ENCODE measurements at regions not wholly inside any gene's neighbourhood (a gene's known extent, or its start where the extent isn't known, plus 50 kb on each side); places are given as distances from the start of the nearest gene placed in this dataset.
A peak's percentile ranks its signal among the peaks of the same experiment; 100 is the strongest.

DNA sequence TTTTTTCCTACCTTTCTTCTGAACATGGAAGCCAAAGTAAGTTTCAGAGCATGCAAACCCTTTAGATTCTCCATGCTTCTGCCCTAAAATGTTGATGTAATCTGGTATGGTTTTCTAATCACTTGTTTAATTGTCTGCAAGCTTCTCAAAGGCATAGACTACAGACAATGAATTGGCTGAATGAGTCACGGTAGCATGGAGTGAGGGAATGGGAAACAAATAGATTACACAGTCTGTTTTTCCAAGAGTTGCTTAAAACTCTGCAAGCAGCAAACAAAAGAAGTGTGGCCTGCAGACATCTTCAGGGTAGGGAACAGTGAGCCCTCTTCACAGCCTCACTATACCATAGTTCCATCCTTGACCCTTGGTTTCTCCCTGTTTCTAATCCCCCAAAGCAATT, 326.0 kb downstream of the BARHL2 start:
- no peak overlapping the region for H3K4me3 ChIP-seq
- H3K9me3 ChIP-seq, result no peaks in the 10 kb centered on the region
- intact Hi-C loops (cut with DNase I), result no loop called here
- TF ChIP-seq, protein P1, sequence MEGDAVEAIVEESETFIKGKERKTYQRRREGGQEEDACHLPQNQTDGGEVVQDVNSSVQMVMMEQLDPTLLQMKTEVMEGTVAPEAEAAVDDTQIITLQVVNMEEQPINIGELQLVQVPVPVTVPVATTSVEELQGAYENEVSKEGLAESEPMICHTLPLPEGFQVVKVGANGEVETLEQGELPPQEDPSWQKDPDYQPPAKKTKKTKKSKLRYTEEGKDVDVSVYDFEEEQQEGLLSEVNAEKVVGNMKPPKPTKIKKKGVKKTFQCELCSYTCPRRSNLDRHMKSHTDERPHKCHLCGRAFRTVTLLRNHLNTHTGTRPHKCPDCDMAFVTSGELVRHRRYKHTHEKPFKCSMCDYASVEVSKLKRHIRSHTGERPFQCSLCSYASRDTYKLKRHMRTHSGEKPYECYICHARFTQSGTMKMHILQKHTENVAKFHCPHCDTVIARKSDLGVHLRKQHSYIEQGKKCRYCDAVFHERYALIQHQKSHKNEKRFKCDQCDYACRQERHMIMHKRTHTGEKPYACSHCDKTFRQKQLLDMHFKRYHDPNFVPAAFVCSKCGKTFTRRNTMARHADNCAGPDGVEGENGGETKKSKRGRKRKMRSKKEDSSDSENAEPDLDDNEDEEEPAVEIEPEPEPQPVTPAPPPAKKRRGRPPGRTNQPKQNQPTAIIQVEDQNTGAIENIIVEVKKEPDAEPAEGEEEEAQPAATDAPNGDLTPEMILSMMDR (IDR thresholded peaks at IDR 0.05), result no peak
- WGBS, 3 donors, result 31 to 54% (median 39%) methylated on average over 1 of the region's 1 CpG
- no peak for DNase-seq
- H3K4me1 ChIP-seq, result no peaks in the 10 kb centered on the region
- no peaks in the 10 kb centered on the region for H3K36me3 ChIP-seq (ENCODE audit: insufficient read depth in 1 of 2, low read depth in 1 of 2)
- no peak overlapping the region for H3K27ac ChIP-seq
- H3K27me3 ChIP-seq (ENCODE audit: insufficient read depth in 3 of 3, low read length in 2 of 3), result no peaks in the 10 kb centered on the region
- ATAC-seq, result no peak

DNA sequence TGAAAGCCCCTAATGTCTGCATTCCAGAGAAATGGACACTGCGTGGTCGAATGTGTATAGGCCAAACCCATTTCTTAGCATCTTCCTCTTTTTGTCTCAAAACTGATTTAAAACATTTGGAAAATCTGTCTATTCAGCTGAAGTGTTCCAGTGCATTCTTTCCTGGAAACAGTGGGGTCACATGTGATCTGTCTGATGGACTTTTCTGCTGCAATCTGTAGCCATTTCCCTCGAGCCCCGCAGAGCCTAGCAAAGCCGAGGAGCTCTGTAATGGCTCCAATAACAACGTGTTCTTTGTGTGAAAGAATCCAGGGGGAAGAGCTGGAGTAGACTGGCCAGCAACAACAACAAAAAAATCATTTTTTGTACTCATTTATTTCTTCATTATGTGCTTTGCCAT, 329.3 kb downstream of the BARHL2 start:
- Histone ChIP-seq H3K4me1 (no peaks in the 10 kb centered on the region), H3K27me3 (ENCODE audit: insufficient read depth in 3 of 3, low read length in 2 of 3) (no peaks in the 10 kb centered on the region), H3K36me3 (ENCODE audit: insufficient read depth in 1 of 2, low read depth in 1 of 2) (no peaks in the 10 kb centered on the region), H3K27ac (no peak overlapping the region), H3K4me3 (no peak overlapping the region), H3K9me3 (no peaks in the 10 kb centered on the region)
- no peak for DNase-seq
- intact Hi-C loops (cut with DNase I), result no loop called here
- WGBS, 3 donors, result 31 to 37% (median 35%) methylated on average over 6 of the region's 6 CpGs
- TF ChIP-seq, protein P1 (IDR thresholded peaks at IDR 0.05), result no peak
- no peak for ATAC-seq

DNA sequence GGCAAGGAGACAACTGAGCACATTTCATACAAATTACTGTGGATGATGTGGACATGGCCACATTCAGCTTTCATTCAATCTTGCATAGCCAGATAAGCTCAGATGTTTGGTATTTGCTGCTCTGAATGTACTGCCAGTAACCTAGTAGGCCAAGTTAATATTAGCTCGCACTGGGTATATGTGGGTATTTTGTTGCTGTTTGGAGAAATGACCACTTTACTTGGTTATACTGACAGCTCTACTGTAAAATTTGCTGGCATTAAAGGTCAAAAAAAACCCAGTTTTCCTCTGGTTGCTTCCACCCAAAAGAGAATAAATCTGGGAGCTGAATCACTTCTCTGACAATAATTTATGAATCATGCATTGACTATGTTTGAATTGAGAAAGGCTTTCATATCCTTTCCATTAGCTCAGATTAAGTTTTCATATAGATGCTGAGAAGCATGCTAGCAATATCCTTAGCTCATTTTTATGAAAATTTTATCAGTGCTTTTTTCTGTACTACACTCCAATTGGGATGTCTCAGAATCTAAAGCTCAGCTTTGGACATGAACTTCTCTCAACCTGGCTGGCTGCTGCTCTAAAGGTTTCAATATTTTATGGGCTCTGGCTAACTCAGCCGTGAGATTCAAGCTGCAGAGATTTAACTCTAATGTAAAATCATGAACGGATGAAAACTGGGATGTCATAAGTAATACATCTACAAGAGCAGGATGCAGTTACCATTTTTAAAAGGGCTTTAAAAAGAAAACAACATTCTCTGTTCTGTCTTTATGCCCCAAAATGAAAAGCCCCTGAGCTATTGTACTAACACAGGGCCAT, 330.0 kb downstream of the BARHL2 start:
- no peaks in the 10 kb centered on the region for H3K4me1 ChIP-seq
- TF ChIP-seq, protein P1 (IDR thresholded peaks at IDR 0.05), result no peak
- peak in 3 of 4 donors; percentile 43 to 51 (median 46) for ATAC-seq
- H3K9me3 ChIP-seq, result no peaks in the 10 kb centered on the region
- DNase-seq, result no peak
- WGBS, 3 donors, result 26 to 30% (median 29%) methylated on average over 3 of the region's 3 CpGs
- H3K27me3 ChIP-seq (ENCODE audit: insufficient read depth in 3 of 3, low read length in 2 of 3), result no peaks in the 10 kb centered on the region
- no peaks in the 10 kb centered on the region for H3K36me3 ChIP-seq (ENCODE audit: insufficient read depth in 1 of 2, low read depth in 1 of 2)
- H3K27ac ChIP-seq, result no peak overlapping the region
- H3K4me3 ChIP-seq, result no peak overlapping the region
- intact Hi-C loops (cut with DNase I), result no loop called here

DNA sequence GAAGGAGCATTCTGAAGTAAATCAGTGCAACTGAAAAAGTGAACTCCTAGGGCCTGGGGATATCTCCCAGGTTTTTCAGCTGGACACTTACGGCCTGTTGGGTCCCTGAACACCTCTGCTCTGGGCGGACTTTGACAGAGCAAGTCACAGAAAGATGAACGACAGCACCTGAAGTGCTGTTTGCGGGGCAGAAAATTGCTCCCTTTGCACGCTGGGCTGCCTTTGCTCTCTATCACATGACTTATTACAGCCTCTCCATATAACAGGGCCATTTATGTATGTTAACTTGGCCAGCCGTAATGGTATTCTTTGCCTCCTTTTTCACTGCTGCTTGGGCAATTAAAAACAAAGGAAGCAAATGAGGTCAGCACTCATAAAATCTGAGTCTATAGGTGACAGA, 332.9 kb downstream of the BARHL2 start:
- no peaks in the 10 kb centered on the region for H3K27me3 ChIP-seq (ENCODE audit: insufficient read depth in 3 of 3, low read length in 2 of 3)
- no peaks in the 10 kb centered on the region for H3K36me3 ChIP-seq (ENCODE audit: insufficient read depth in 1 of 2, low read depth in 1 of 2)
- TF ChIP-seq, protein P1 (IDR thresholded peaks at IDR 0.05), result no peak
- no peak overlapping the region for H3K27ac ChIP-seq
- intact Hi-C loops (cut with DNase I), result no loop called here
- DNase-seq (no peak), ATAC-seq (no peak)
- H3K4me1 ChIP-seq, result no peaks in the 10 kb centered on the region
- H3K9me3 ChIP-seq, result no peaks in the 10 kb centered on the region
- H3K4me3 ChIP-seq, result no peak overlapping the region
- WGBS, 3 donors, result 78 to 81% (median 80%) methylated on average over 6 of the region's 6 CpGs

DNA sequence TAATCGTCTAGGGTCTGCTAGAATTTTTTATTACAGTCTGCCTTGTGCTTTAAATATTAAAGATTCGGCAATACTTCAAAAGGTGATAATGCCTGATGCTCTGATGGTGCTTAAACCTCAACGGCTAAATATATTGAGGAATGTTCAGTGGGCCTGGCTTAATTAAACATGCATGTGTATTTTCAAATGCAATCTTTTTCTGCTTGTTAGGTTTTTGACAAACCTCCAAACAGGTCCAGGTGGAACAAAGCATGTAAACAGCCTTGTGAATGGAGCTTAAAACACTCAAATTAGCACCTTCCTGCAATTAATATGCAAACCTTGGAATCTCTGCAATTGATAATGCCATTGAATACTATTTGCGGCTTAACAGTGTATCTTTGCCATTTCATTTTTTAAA, 334.9 kb downstream of the BARHL2 start:
- TF ChIP-seq, protein P1 (IDR thresholded peaks at IDR 0.05), result no peak
- H3K9me3 ChIP-seq, result no peaks in the 10 kb centered on the region
- H3K4me1 ChIP-seq, result no peaks in the 10 kb centered on the region
- ATAC-seq (no peak), DNase-seq (no peak)
- no peaks in the 10 kb centered on the region for H3K27me3 ChIP-seq (ENCODE audit: insufficient read depth in 3 of 3, low read length in 2 of 3)
- H3K27ac ChIP-seq, result no peak overlapping the region
- no peaks in the 10 kb centered on the region for H3K36me3 ChIP-seq (ENCODE audit: insufficient read depth in 1 of 2, low read depth in 1 of 2)
- H3K4me3 ChIP-seq, result no peak overlapping the region
- intact Hi-C loops (cut with DNase I), result no loop called here
- WGBS, 3 donors, result 76 to 81% (median 79%) methylated on average over 4 of the region's 4 CpGs
